Tibial artery (tissue), 4 donors: ENCODE measurements at regions not wholly inside any gene's neighbourhood (a gene's known extent, or its start where the extent isn't known, plus 50 kb on each side); places are given as distances from the start of the nearest gene placed in this dataset.

ENCODE experiments used
- DNase-seq, 2 donors: peaks; one replicate each; pipeline ENCODE4 v3.0.0-alpha.2; 2019
- H3K27ac ChIP-seq, 2 donors: fragments of 200-600 bp; sonication (generic) in 1 of 2; 1 replicate in 1 of 2; 2 replicates in 1 of 2; pipeline ENCODE4 v1.5.1; 2018 to 2019; ENCODE audit warnings: mild to moderate bottlenecking in 1 of 2
- H3K27me3 ChIP-seq, 2 donors: fragments of 200-600 bp; sonication (generic) in 1 of 2; one replicate each; pipeline versions ENCODE4 v1.5.1 to v1.6.0; 2016 to 2019
- H3K36me3 ChIP-seq, 3 donors: fragments of 200-600 bp; sonication (generic) in 2 of 3; one replicate each; pipeline ENCODE4 v1.5.1; 2016 to 2019; ENCODE audit warnings: mild to moderate bottlenecking in 2 of 3
- H3K4me1 ChIP-seq, 4 donors: fragments of 200-600 bp; sonication (generic) in 2 of 4; 1 replicate in 3 of 4; 2 replicates in 1 of 4; pipeline ENCODE4 v1.5.1; 2016 to 2019
- H3K4me3 ChIP-seq, 2 donors: fragments of 200-600 bp; sonication (generic) in 1 of 2; 1 replicate in 1 of 2; 2 replicates in 1 of 2; pipeline ENCODE4 v1.5.1; 2018 to 2019; ENCODE audit warnings: mild to moderate bottlenecking in 2 of 2
- H3K9me3 ChIP-seq, 3 donors: fragments of 200-600 bp; sonication (generic) in 1 of 3; one replicate each; pipeline ENCODE4 v1.5.1; 2016 to 2019
- CTCF ChIP-seq, 2 experiments: fragments of 200-600 bp in 1 of 2; fragments of 450-650 bp in 1 of 2; IDR thresholded peaks; one replicate each; pipeline ENCODE4 v1.5.1; 2017 to 2019; ENCODE audit warnings: antibody characterized with exemption in 2 of 2, mild to moderate bottlenecking in 1 of 2, moderate library complexity in 1 of 2
- intact Hi-C: fragments of 100-400 bp; cut with DNase I; formaldehyde crosslinking; loops from one replicate; pipeline ENCODE4 v1.15.0; 2023; ENCODE audit warnings: low total_unique reads

GRCh38 chr5:155839251-155840037 lies 487.5 kb upstream of the SGCD start:
- no peaks in the 10 kb centered on the region for H3K36me3 ChIP-seq
- intact Hi-C loops: no loop called here
- DNase-seq: no peak
- H3K4me3 ChIP-seq: no peak overlapping the region
- H3K4me1 ChIP-seq: no peaks in the 10 kb centered on the region
- H3K27me3 ChIP-seq: no peaks in the 10 kb centered on the region
- H3K27ac ChIP-seq: no peak overlapping the region
- no peak for TF ChIP-seq CTCF (IDR thresholded peaks at IDR 0.05)
- H3K9me3 ChIP-seq: no peaks in the 10 kb centered on the region

- Histone ChIP-seq H3K4me1 (no peaks in the 10 kb centered on the region), H3K9me3 (no peaks in the 10 kb centered on the region), H3K27me3 (no peaks in the 10 kb centered on the region), H3K4me3 (no peak overlapping the region), H3K36me3 (no peaks in the 10 kb centered on the region), H3K27ac (no peak overlapping the region)
- no peak for TF ChIP-seq CTCF (IDR thresholded peaks at IDR 0.05)
- intact Hi-C loops: no loop called here
- DNase-seq: no peak
Measured at GRCh38 chr5:155844542-155844941, 482.4 kb upstream of the SGCD start.

- Histone ChIP-seq H3K27ac (no peak overlapping the region), H3K4me3 (no peak overlapping the region), H3K9me3 (no peaks in the 10 kb centered on the region), H3K27me3 (no peaks in the 10 kb centered on the region), H3K36me3 (no peaks in the 10 kb centered on the region), H3K4me1 (no peaks in the 10 kb centered on the region)
- TF ChIP-seq CTCF (IDR thresholded peaks at IDR 0.05): no peak
- intact Hi-C loops: no loop called here
- DNase-seq: no peak
Measured at GRCh38 chr5:155850370-155850769, 476.6 kb upstream of the SGCD start.

- no peak overlapping the region for H3K4me3 ChIP-seq
Measured at GRCh38 chr5:155866971-155867370, 460.0 kb upstream of the SGCD start.

GRCh38 chr5:155867522-155868088 lies 459.4 kb upstream of the SGCD start:
- DNase-seq: no peak
- no peak for TF ChIP-seq CTCF (IDR thresholded peaks at IDR 0.05)
- Histone ChIP-seq H3K27me3 (no peaks in the 10 kb centered on the region), H3K9me3 (no peaks in the 10 kb centered on the region), H3K27ac (no peak overlapping the region), H3K36me3 (no peaks in the 10 kb centered on the region), H3K4me3 (no peak overlapping the region), H3K4me1 (no peaks in the 10 kb centered on the region)
- intact Hi-C loops: no loop called here

More at GRCh38 chr5:155866971-155867370, 460.0 kb upstream of the SGCD start:
- no peak for DNase-seq
- Histone ChIP-seq H3K27ac (no peak overlapping the region), H3K9me3 (no peaks in the 10 kb centered on the region), H3K36me3 (no peaks in the 10 kb centered on the region), H3K27me3 (no peaks in the 10 kb centered on the region), H3K4me1 (no peaks in the 10 kb centered on the region)
- no peak for TF ChIP-seq CTCF (IDR thresholded peaks at IDR 0.05)
- intact Hi-C loops: no loop called here
